Choroid plexus epithelial cell (primary cell): ENCODE measurements at regions not wholly inside any gene's neighbourhood (a gene's known extent, or its start where the extent isn't known, plus 50 kb on each side); places are given as distances from the start of the nearest gene placed in this dataset.

ENCODE experiments used
- DNase-seq: peaks from one replicate; pipeline ENCODE4 v3.0.0-alpha.2; 2010; ENCODE audit warnings: low read depth
- H3K4me3 ChIP-seq: 2 replicates; pipeline ENCODE4 v1.5.1; 2011; ENCODE audit warnings: low read depth, mild to moderate bottlenecking, control low read depth, low read length, moderate library complexity
- CTCF ChIP-seq: conservative IDR thresholded peaks from 2 replicates; pipeline ENCODE4 v1.5.1; 2011; ENCODE audit warnings: low read depth, mild to moderate bottlenecking, control low read depth, inconsistent platforms, low read length, moderate library complexity

GRCh38 chr2:120488531-120488930, 142.6 kb downstream of the INHBB start:
- no peak overlapping the region for H3K4me3 ChIP-seq
- TF ChIP-seq CTCF: no peak
- no peak for DNase-seq

DNA sequence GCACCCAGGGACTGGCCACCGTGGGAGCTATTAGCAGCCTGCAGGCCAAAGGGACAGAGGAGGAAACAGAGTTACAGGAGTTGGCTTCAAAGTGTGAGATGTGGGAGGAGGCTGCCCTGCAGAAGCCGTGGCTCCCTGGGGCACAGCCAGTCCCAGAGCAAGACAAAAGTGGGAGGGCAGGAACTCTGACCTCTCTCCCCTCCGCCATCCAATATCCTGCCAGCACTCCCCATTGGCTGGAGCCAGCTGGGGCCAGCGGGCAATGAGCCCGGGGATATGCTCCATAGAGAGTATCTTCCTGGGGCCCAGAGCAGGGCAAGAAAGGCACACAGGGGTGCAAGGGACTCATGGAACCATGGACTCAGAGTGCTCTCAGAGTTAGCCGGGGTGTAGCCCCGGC, 143.1 kb downstream of the INHBB start:
- H3K4me3 ChIP-seq: no peak overlapping the region
- TF ChIP-seq CTCF: no peak
- no peak for DNase-seq

DNA sequence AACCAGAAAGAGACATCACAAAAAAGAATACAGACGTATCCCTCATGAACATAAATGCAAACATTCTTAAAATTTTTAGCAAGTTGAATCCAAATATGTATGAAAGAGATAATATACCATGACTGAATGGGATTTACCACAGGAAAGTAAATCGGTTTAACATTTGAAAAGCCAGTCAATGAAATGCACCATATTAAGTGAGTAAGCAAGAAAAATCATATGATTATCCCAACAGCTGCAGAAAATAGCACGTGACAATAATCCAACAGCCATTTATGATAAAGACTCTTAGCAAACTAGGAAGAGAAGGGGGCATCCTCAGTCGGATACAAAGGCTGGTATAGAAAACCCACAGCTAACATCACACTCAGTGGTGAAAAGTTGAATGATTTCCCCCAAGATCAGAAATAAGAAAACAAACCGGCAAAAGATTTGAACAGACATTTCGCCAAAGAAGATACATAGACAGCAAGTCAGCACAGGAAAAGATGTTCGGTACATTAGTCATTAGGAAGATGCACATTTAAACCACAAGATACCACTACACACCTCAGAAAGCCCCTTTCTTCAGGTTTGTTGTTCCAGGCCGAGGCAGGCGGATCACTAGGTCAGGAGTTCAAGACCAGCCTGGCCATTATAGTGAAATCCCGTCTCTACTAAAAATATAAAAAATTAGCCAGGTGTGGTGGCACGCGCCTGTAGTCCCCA, 144.3 kb downstream of the INHBB start:
- no peak for DNase-seq
- H3K4me3 ChIP-seq: no peak overlapping the region
- no peak for TF ChIP-seq CTCF

DNA sequence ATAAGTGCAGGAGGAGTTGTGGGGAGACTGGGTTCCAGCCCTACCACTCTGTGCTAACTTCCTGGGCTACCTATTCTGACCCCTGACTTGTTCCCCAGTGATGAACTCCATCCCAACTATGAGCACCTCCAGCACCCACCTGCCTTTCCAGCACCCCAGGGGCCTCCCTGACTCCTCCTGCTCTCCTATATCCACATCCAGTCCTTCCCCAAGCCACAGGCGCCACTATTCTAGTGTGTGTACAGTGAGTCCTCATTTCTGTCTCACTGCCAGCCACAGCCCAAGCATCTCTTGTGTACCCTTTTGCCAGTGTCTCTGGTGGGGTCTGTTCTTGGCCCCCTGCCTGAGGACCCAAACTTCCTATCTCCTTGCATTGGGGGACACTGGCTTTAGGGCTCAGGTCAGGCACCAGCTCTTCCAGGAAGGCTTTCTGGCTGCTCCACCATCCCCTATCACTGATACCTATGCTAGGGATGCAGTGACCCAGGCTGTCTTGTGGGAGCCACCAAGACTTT, 145.2 kb downstream of the INHBB start:
- no peak for TF ChIP-seq CTCF
- no peak overlapping the region for H3K4me3 ChIP-seq
- DNase-seq: no peak

DNA sequence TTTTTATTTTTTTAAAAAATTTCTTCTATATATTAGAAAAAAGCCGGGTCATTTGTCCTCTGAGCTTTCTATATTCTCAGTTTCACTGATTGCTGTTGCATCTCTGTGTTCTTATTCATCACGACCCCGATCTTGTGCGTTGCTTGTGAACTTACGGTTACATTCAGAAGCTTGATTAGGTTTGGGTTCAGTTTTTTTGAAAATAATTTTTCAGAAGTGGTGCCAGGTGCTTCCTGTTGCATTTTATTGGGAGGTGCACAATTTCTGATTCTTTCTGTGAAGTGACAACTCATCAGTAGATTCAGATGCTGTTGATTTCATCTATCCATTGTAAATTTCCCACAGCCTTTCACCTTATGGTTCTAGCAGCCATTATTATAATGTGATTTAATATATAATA, 147.3 kb downstream of the INHBB start:
- no peak for DNase-seq
- TF ChIP-seq CTCF: no peak
- no peak overlapping the region for H3K4me3 ChIP-seq

- DNase-seq: no peak
- no peak overlapping the region for H3K4me3 ChIP-seq
- TF ChIP-seq CTCF: no peak
These were observed 148.5 kb downstream of the INHBB start for GRCh38 chr2:120494446-120494845.

DNA sequence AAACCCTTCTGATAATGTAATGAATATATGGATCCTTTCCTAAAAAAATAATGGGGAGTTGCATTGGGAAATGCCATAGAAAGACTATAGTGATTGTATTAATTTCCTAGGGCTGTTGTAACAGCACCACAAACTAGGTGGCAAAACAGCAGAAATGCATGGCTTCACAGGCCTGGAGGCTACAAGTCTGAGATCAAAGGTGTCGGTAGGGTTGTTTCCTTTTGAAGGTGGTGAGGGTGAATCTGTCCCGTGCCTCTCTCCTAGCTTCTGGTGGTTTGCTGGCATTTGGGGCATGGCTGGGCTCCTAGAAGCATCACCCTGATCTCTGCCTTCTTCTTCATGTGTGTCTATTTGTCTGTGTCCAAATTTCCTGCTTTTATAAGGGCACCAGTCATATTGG, 149.7 kb downstream of the INHBB start:
- no peak for TF ChIP-seq CTCF
- no peak overlapping the region for H3K4me3 ChIP-seq
- no peak for DNase-seq
